Stimulated activated naive CD8-positive, alpha-beta T cell treated with anti-CD3 and anti-CD28 coated beads, Interleukin-15, amount 100 ng/mL, for 72 hours (primary cell): ENCODE measurements at regions not wholly inside any gene's neighbourhood (a gene's known extent, or its start where the extent isn't known, plus 50 kb on each side); places are given as distances from the start of the nearest gene placed in this dataset.
"Not testable (repeated sequence)": the region's sequence is repeated elsewhere in the genome, so short reads cannot be mapped to it uniquely, and the experiment has no call there.

Experiments
- ATAC-seq: fragments of 150-1000 bp; cut with Tn5 transposase; 2 replicates; pipeline ENCODE4 v1.10.0; 2021; ENCODE audit warnings: mild to moderate bottlenecking, moderate library complexity
- DNase-seq, 2 donors: peaks; one replicate each; pipeline ENCODE4 v3.0.0; 2021 to 2022
- H3K27ac Mint-ChIP-seq, 2 donors: one replicate each; pipeline ENCODE4 v1.8.0; 2022; ENCODE audit warnings: mild to moderate bottlenecking in 2 of 2, mixed read lengths in 2 of 2, moderate library complexity in 2 of 2
- H3K27me3 Mint-ChIP-seq: one replicate; pipeline ENCODE4 v1.8.0; 2022; ENCODE audit warnings: mixed read lengths
- H3K4me1 Mint-ChIP-seq: one replicate; pipeline ENCODE4 v1.8.0; 2022; ENCODE audit warnings: mild to moderate bottlenecking, mixed read lengths
- H3K4me3 Mint-ChIP-seq, 2 donors: one replicate each; pipeline ENCODE4 v1.8.0; 2022; ENCODE audit warnings: mild to moderate bottlenecking in 2 of 2, mixed read lengths in 2 of 2, moderate library complexity in 1 of 2
- H3K9me3 Mint-ChIP-seq, 2 donors: one replicate each; pipeline ENCODE4 v1.8.0; 2022; ENCODE audit warnings: mixed read lengths in 2 of 2

GRCh38 chr10:77740396-77740795, 102.8 kb upstream of the KCNMA1 start:
- peaks cover 11 to 43% of the 10 kb centered on the region in 2 donors for H3K9me3 Mint-ChIP-seq
- H3K4me1 Mint-ChIP-seq, DNase-seq, H3K27me3 Mint-ChIP-seq, H3K4me3 Mint-ChIP-seq, H3K27ac Mint-ChIP-seq, ATAC-seq: not testable (repeated sequence)

GRCh38 chr10:77738496-77739158, 101.0 kb upstream of the KCNMA1 start:
- Mint-ChIP-seq H3K27me3 (peaks cover 4% of the 10 kb centered on the region), H3K27ac (peak overlapping the region in 1 of 2 donors; percentile 13), H3K4me3 (no peak overlapping the region), H3K9me3 (peaks cover 11 to 43% of the 10 kb centered on the region in 2 donors), H3K4me1 (no peaks in the 10 kb centered on the region)
- ATAC-seq (no peak), DNase-seq (no peak)

- Mint-ChIP-seq H3K27me3 (peaks cover 12% of the 10 kb centered on the region), H3K4me3 (no peak overlapping the region), H3K9me3 (peaks cover 11 to 43% of the 10 kb centered on the region in 2 donors), H3K27ac (no peak overlapping the region), H3K4me1 (no peaks in the 10 kb centered on the region)
- DNase-seq = no peak
- ATAC-seq = no peak
Measured at GRCh38 chr10:77737608-77738007, 100.0 kb upstream of the KCNMA1 start.

- Mint-ChIP-seq H3K9me3 (peaks cover 11 to 34% of the 10 kb centered on the region in 2 donors), H3K27me3 (peaks cover 19% of the 10 kb centered on the region)
- DNase-seq, H3K4me3 Mint-ChIP-seq, ATAC-seq, H3K4me1 Mint-ChIP-seq, H3K27ac Mint-ChIP-seq: not testable (repeated sequence)
Measured at GRCh38 chr10:77735136-77735535, 97.5 kb upstream of the KCNMA1 start.

DNA sequence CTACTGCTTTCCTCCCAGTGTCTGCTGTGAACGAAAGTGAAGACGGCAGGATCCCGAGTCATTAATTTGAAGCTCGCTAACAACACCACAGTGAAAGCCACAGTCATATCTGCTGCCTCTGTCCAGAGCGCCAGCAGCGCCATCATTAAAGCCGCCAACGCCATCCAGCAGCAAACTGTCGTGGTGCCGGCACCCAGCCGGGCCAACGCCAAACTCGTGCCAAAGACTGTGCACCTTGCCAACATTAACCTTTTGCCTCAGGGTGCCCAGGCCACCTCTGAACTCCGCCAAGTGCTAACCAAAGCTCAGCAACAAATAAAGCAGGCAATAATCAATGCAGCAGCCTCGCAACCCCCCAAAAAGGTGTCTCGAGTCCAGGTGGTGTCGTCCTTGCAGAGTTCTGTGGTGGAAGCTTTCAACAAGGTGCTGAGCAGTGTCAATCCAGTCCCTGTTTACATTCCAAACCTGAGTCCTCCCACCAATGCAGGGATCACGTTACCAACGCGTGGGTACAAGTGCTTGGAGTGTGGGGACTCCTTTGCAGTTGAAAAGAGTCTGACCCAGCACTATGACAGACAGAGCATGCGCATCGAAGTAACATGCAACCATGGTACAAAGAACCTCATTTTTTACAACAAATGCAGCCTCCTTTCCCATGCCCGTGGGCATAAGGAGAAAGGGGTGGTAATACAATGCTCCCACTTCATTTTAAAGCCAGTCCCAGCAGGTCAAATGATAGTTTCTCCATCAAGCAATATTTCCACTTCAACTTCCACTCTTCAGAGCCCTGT, 94.8 kb upstream of the KCNMA1 start:
- Mint-ChIP-seq H3K27me3 (peaks cover 30% of the 10 kb centered on the region), H3K9me3 (peaks cover 0 to 16% of the 10 kb centered on the region in 2 donors), H3K4me1 (no peaks in the 10 kb centered on the region), H3K4me3 (no peak overlapping the region), H3K27ac (no peak overlapping the region)
- DNase-seq = no peak
- ATAC-seq = no peak

DNA sequence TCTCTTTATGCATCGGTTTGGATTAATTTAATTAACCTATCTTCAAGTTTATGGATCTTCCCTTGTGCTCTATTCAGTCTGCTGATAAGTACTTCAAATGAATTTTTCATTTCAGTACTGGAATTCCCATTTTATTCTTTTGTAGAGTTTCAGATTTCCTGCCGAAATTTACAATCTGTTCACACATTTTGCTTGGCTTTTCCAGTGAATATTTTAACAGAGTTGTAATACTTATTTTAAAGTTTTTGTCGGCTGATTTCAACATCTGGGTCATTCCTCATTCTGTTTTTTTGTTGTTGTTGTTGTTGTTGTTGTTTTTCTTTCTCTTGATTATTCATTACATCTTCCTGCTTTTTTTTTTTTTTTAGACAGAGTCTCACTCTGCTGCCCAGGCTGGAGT, 89.9 kb upstream of the KCNMA1 start:
- ATAC-seq = no peak
- H3K4me3 Mint-ChIP-seq = no peak overlapping the region
- H3K9me3 Mint-ChIP-seq = peaks cover 0 to 8% of the 10 kb centered on the region in 2 donors
- H3K27ac Mint-ChIP-seq = no peak overlapping the region
- H3K4me1 Mint-ChIP-seq = no peaks in the 10 kb centered on the region
- peaks cover 27% of the 10 kb centered on the region for H3K27me3 Mint-ChIP-seq
- DNase-seq = no peak

DNA sequence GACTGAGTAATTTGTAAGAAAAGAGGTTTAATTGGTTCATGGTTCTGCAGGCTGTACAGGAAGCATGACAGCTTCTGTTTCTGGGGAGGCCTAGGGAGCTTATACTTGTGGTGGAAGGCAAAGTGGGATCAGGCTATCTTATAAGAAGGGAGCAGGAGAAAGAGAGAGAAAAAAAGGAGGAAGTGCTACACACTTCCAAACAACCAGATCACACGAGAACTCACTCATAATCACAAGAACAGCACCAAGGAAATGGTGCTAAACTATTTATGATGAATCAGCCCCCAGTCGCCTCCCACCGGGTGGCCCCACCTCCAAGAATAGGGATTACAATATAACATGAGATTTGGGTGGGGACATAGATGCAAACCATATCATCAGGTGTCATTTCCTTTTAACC, 89.1 kb upstream of the KCNMA1 start:
- no peak overlapping the region for H3K27ac Mint-ChIP-seq
- DNase-seq (no peak), ATAC-seq (no peak)
- H3K4me3 Mint-ChIP-seq = no peak overlapping the region
- peaks cover 0 to 8% of the 10 kb centered on the region in 2 donors for H3K9me3 Mint-ChIP-seq
- H3K4me1 Mint-ChIP-seq = no peaks in the 10 kb centered on the region
- H3K27me3 Mint-ChIP-seq = peaks cover 27% of the 10 kb centered on the region

- Mint-ChIP-seq H3K4me3 (no peak overlapping the region), H3K27me3 (peaks cover 27% of the 10 kb centered on the region), H3K9me3 (peaks cover 0 to 8% of the 10 kb centered on the region in 2 donors), H3K27ac (no peak overlapping the region), H3K4me1 (no peaks in the 10 kb centered on the region)
- DNase-seq (no peak), ATAC-seq (no peak)
Measured at GRCh38 chr10:77726301-77726700, 88.7 kb upstream of the KCNMA1 start.

DNA sequence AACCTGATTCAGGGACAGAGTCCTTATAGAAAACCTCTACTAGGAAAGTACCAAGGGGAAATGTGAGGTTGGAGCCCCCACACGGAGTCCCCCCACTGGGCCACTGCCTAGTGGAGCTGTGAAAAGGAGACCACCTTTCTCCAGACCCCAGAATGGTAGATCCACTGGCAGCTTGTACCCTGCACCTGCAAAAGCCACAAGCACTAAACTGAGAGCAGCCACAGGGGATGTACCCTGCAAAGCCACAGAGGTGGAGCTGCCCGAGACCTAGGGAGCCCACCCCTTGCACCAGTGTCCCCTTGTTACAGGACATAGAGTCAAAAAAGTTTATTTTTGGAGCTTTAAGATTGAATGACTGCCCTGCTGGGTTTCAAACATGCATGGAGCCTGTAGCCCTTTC, 87.2 kb upstream of the KCNMA1 start:
- H3K4me1 Mint-ChIP-seq = no peaks in the 10 kb centered on the region
- DNase-seq (no peak), ATAC-seq (no peak)
- peaks cover 20% of the 10 kb centered on the region for H3K27me3 Mint-ChIP-seq
- H3K27ac Mint-ChIP-seq = no peak overlapping the region
- H3K9me3 Mint-ChIP-seq = peaks cover 0 to 8% of the 10 kb centered on the region in 2 donors
- no peak overlapping the region for H3K4me3 Mint-ChIP-seq

GRCh38 chr10:77723376-77723775, 85.8 kb upstream of the KCNMA1 start:
- Mint-ChIP-seq H3K9me3 (peaks cover 0 to 8% of the 10 kb centered on the region in 2 donors), H3K4me1 (no peaks in the 10 kb centered on the region), H3K4me3 (no peak overlapping the region), H3K27ac (no peak overlapping the region), H3K27me3 (peaks cover 33% of the 10 kb centered on the region)
- DNase-seq (no peak), ATAC-seq (no peak)

DNA sequence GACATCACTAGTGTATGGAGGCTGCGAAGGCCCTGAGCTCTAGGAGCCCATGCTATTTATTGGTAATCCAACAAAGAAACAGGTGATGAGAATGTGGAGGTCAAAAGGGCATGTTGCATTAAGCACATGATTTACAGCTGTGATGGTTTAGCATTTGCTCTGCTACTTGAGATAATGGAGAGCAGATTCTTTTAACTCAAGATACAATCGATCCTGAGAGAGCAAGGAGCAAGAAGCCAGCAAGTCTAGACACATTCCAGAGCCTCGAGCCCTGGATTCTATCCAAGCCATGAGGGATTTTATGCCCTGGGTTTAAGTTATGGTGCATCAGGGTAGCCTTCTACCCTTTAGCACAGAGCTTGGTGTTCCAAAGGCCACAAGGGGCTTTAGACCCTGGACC, 85.3 kb upstream of the KCNMA1 start:
- H3K4me1 Mint-ChIP-seq, H3K4me3 Mint-ChIP-seq, ATAC-seq, DNase-seq, H3K9me3 Mint-ChIP-seq, H3K27ac Mint-ChIP-seq: not testable (repeated sequence)
- H3K27me3 Mint-ChIP-seq = peaks cover 33% of the 10 kb centered on the region

DNA sequence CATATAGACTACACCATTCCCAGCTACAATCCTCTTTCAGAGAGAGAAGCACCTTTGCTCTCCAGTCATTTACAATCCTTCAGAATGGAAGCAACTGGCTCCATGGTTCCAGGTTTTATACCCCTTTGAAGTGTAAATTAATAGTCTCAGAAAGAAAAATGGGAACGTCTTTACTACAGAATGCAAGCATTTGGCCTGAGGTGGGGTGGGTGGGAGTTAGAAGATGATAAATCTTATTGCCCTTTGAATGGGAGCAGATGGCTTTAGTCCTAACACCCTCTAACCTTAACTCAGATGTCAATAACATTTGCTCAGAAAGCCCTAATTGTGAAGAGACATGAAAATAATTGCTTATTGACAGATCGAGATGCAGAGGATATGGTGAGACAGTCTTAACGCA, 84.2 kb upstream of the KCNMA1 start:
- Mint-ChIP-seq H3K4me3 (no peak overlapping the region), H3K27me3 (peaks cover 29% of the 10 kb centered on the region), H3K4me1 (no peaks in the 10 kb centered on the region), H3K9me3 (no peaks in the 10 kb centered on the region), H3K27ac (no peak overlapping the region)
- DNase-seq (no peak), ATAC-seq (no peak)

DNA sequence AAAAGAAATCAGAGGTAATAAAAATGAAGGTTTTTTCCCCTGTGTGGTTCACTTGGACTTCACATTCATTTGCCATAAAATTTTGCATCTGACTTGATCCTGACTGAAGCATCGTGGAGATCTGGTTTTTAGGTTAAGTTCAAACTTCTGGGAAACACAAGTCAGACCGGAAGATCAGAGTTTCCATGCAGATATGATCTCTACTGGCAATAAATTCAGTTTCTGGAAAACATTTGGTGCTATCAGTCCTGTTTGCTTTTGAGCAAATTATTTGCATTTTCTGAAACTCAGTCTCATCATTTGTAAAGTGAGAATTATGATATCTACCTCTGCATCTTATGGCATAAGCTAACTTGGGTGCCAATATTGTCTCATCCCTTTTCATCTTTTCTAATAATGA, 81.3 kb upstream of the KCNMA1 start:
- Mint-ChIP-seq H3K9me3 (no peaks in the 10 kb centered on the region), H3K4me1 (no peaks in the 10 kb centered on the region), H3K4me3 (no peak overlapping the region), H3K27me3 (peaks cover 32% of the 10 kb centered on the region), H3K27ac (no peak overlapping the region)
- no peak for DNase-seq
- no peak for ATAC-seq

- not testable (repeated sequence) for DNase-seq, H3K9me3 Mint-ChIP-seq, H3K4me3 Mint-ChIP-seq, ATAC-seq, H3K27ac Mint-ChIP-seq, H3K4me1 Mint-ChIP-seq
- peaks cover 39% of the 10 kb centered on the region for H3K27me3 Mint-ChIP-seq
Measured at GRCh38 chr10:77718312-77718711, 80.7 kb upstream of the KCNMA1 start.

- Mint-ChIP-seq H3K4me3 (no peak overlapping the region), H3K9me3 (no peaks in the 10 kb centered on the region), H3K4me1 (no peaks in the 10 kb centered on the region), H3K27ac (no peak overlapping the region), H3K27me3 (peaks cover 46% of the 10 kb centered on the region)
- no peak for ATAC-seq
- no peak for DNase-seq
Measured at GRCh38 chr10:77717336-77717735, 79.7 kb upstream of the KCNMA1 start.
